IMR-90 (cell line): ENCODE measurements at regions not wholly inside any gene's neighbourhood (a gene's known extent, or its start where the extent isn't known, plus 50 kb on each side); places are given as distances from the start of the nearest gene placed in this dataset.

Source experiments
- ATAC-seq: fragments of 200-7000 bp; cut with Tn5 transposase; 2 replicates; pipeline ENCODE4 v1.9.1; 2020; ENCODE audit warnings: low read depth, mild to moderate bottlenecking, moderate library complexity
- BruUV-seq: library from RNA; stranded (reverse); fragments of 400-500 nt; replicated peaks from 2 replicates; lab custom pipeline; 2021; lab: Mats Ljungman, UMichigan
- CTCF ChIA-PET: fragments of 300-600 bp; formaldehyde crosslinking; extraction: SDS; loops from one replicate; lab custom pipeline; 2021; ENCODE audit warnings: antibody characterized with exemption; lab: Yijun Ruan, JAX
- POLR2A ChIA-PET: fragments of 300-600 bp; sonication (Branson Sonifier 250); formaldehyde crosslinking; loops from one replicate; lab custom pipeline; 2022; ENCODE audit warnings: antibody characterized with exemption; ENCODE audit not compliant: unreplicated experiment; lab: Charles Lee
- DNase-seq: peaks from one replicate; pipeline ENCODE4 v3.0.0; 2013
- H2AFZ ChIP-seq: replicated peaks from 2 replicates; pipeline ENCODE3; 2013; ENCODE audit warnings: low read length, mild to moderate bottlenecking; ENCODE audit not compliant: poor library complexity
- H2AK5ac ChIP-seq: 2 replicates; pipeline ENCODE4 v1.6.1; 2013; ENCODE audit warnings: low read depth, low read length, inconsistent platforms
- H2AK9ac ChIP-seq: replicated peaks from 2 replicates; pipeline ENCODE3; 2013; ENCODE audit warnings: mild to moderate bottlenecking, low read depth, low read length, moderate library complexity; ENCODE audit not compliant: poor library complexity
- H2BK120ac ChIP-seq: 2 replicates; pipeline ENCODE4 v1.6.1; 2013; ENCODE audit warnings: low read depth, low read length, inconsistent platforms
- H2BK15ac ChIP-seq: 3 replicates; pipeline ENCODE4 v1.6.1; 2013; ENCODE audit warnings: low read depth, low read length, inconsistent platforms
- H2BK20ac ChIP-seq: 2 replicates; pipeline ENCODE4 v1.6.1; 2013; ENCODE audit warnings: low read depth, mild to moderate bottlenecking, inconsistent platforms, low read length, moderate library complexity
- H2BK5ac ChIP-seq: 2 replicates; pipeline ENCODE4 v1.6.1; 2013; ENCODE audit warnings: mild to moderate bottlenecking, low read depth, low read length, inconsistent platforms; ENCODE audit not compliant: poor library complexity, severe bottlenecking
- H3K14ac ChIP-seq: replicated peaks from 2 replicates; pipeline ENCODE4 v1.6.1; 2013; ENCODE audit warnings: low read depth, low read length, inconsistent platforms
- H3K18ac ChIP-seq: 2 replicates; pipeline ENCODE4 v1.6.1; 2013; ENCODE audit warnings: low read depth, low read length, control low read depth
- H3K23ac ChIP-seq: 2 replicates; pipeline ENCODE4 v1.6.1; 2013; ENCODE audit warnings: low read depth, low read length, inconsistent platforms
- H3K27ac ChIP-seq: 2 replicates; pipeline ENCODE4 v1.5.1; 2013; ENCODE audit warnings: mild to moderate bottlenecking, control low read depth, low read length; ENCODE audit not compliant: insufficient read depth
- H3K27me3 ChIP-seq: 2 replicates; pipeline ENCODE4 v1.6.1; 2013; ENCODE audit warnings: low read length; ENCODE audit not compliant: control insufficient read depth, insufficient read depth
- H3K36me3 ChIP-seq: 2 replicates; pipeline ENCODE4 v1.6.1; 2013; ENCODE audit warnings: low read length, mixed read lengths; ENCODE audit not compliant: control insufficient read depth, insufficient read depth
- H3K4ac ChIP-seq: 2 replicates; pipeline ENCODE4 v1.6.1; 2013; ENCODE audit warnings: low read depth, low read length, inconsistent platforms
- H3K4me1 ChIP-seq: 2 replicates; pipeline ENCODE4 v1.6.1; 2013; ENCODE audit warnings: low read length, mixed read lengths; ENCODE audit not compliant: control insufficient read depth, insufficient read depth
- H3K4me2 ChIP-seq: 2 replicates; pipeline ENCODE4 v1.6.1; 2013; ENCODE audit warnings: low read depth, mild to moderate bottlenecking, control low read depth, low read length, moderate library complexity
- H3K4me3 ChIP-seq: 2 replicates; pipeline ENCODE4 v1.5.1; 2013; ENCODE audit warnings: low read depth, mild to moderate bottlenecking, control low read depth, low read length, moderate library complexity; ENCODE audit not compliant: insufficient read depth
- H3K56ac ChIP-seq: 2 replicates; pipeline ENCODE4 v1.6.1; 2013; ENCODE audit warnings: low read length, inconsistent platforms; ENCODE audit not compliant: insufficient read depth; ENCODE audit errors: extremely low read depth
- H3K79me1 ChIP-seq, 2 experiments: 2 replicates each; pipeline ENCODE4 v1.6.1; 2013; ENCODE audit warnings: low read length in 2 of 2, inconsistent platforms in 1 of 2, low read depth in 1 of 2
- H3K9ac ChIP-seq: 2 replicates; pipeline ENCODE4 v1.6.1; 2013; ENCODE audit warnings: low read depth, low read length, control low read depth
- H3K9me1 ChIP-seq: 2 replicates; pipeline ENCODE4 v1.6.1; 2013; ENCODE audit warnings: low read length, inconsistent platforms; ENCODE audit not compliant: insufficient read depth
- H3K9me3 ChIP-seq: 2 replicates; pipeline ENCODE4 v1.6.1; 2013; ENCODE audit warnings: low read length; ENCODE audit not compliant: control insufficient read depth, insufficient read depth
- H4K20me1 ChIP-seq: 2 replicates; pipeline ENCODE4 v1.6.1; 2013; ENCODE audit warnings: low read length, inconsistent platforms; ENCODE audit not compliant: insufficient read depth
- H4K5ac ChIP-seq: 2 replicates; pipeline ENCODE4 v1.6.1; 2013; ENCODE audit warnings: mild to moderate bottlenecking, low read depth, low read length, control low read depth
- H4K8ac ChIP-seq, 2 experiments: 2 replicates each; pipeline ENCODE4 v1.6.1; 2013; ENCODE audit warnings: low read depth in 2 of 2, low read length in 2 of 2, control low read depth in 1 of 2, inconsistent platforms in 1 of 2
- H4K91ac ChIP-seq: 2 replicates; pipeline ENCODE4 v1.6.1; 2013; ENCODE audit warnings: low read depth, low read length, inconsistent platforms; ENCODE audit not compliant: insufficient read depth
- CEBPB ChIP-seq: IDR thresholded peaks from 2 replicates; pipeline ENCODE4 v1.6.1; 2012; ENCODE audit warnings: low read depth, low read length, improper control_type of control experiment
- CHD1 ChIP-seq: IDR thresholded peaks from 2 replicates; pipeline ENCODE4 v1.6.1; 2012; ENCODE audit warnings: low read depth, low read length, improper control_type of control experiment
- MXI1 ChIP-seq: IDR thresholded peaks from 2 replicates; pipeline ENCODE4 v1.6.1; 2012; ENCODE audit warnings: low read depth, mild to moderate bottlenecking, low read length, moderate library complexity, borderline replicate concordance
- RAD21 ChIP-seq: IDR thresholded peaks from 2 replicates; pipeline ENCODE4 v1.6.1; 2012; ENCODE audit warnings: low read length, improper control_type of control experiment
- WGBS, 2 experiments: methylation state at CpG; one replicate each; pipeline versions ENCODE4 v1.1.5 to v1.1.7; 2013; ENCODE audit warnings: missing lambda C conversion rate in 2 of 2; ENCODE audit not compliant: insufficient read length in 1 of 2; ENCODE audit errors: extremely low coverage in 2 of 2; 5-methylcytosine and 5-hydroxymethylcytosine counted together
- dilution Hi-C: fragments of 300-500 bp; cut with HindIII; formaldehyde crosslinking; loops from one replicate; pipeline ENCODE4 v1.14.3; 2018; ENCODE audit warnings: low sequenced_read_pairs; ENCODE audit not compliant: unreplicated experiment
- in situ Hi-C: fragments of 300-500 bp; cut with MboI; formaldehyde crosslinking; loops from 3 replicates; pipeline ENCODE4 v1.14.3; 2019; ENCODE audit warnings: low sequenced_read_pairs, inconsistent platforms, mixed read lengths
- intact Hi-C: fragments of 100-400 bp; cut with micrococcal nuclease; formaldehyde crosslinking; loops from 2 replicates; pipeline ENCODE4 v1.10.0; 2022

DNA sequence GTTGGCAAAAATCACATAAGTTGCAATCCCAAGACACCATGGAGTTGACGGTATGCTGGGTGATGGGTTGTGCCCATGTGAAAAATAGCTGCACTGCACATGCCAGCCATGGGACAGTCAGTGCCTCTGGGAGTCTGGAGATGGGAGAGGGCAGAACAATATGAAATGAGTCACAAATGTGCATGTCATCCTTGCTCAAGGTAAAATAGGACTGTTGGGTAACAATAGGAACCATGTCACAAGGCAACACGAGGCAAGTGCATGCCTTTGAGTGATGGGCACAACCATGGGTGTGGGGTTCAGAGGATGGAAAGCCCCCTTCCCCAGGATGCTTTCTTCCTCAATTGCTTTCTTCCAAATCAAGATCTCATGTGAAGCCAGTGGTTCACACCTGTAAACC, 70.5 kb upstream of the PIM1 start:
- H3K27ac ChIP-seq = no peak overlapping the region
- H3K18ac ChIP-seq = no peak overlapping the region
- no peak overlapping the region for H3K4ac ChIP-seq
- H3K4me3 ChIP-seq = no peak overlapping the region
- TF ChIP-seq MXI1 = no peak
- no peak for TF ChIP-seq RAD21
- TF ChIP-seq CHD1 = no peak
- TF ChIP-seq CEBPB = peak; percentile 36; the same call in 1 of the 2 replicates
- ATAC-seq = no peak
- intact Hi-C loops = no loop called here
- no peak overlapping the region for H3K4me2 ChIP-seq
- H2BK20ac ChIP-seq = no peak overlapping the region
- H2BK15ac ChIP-seq = no peak overlapping the region
- H2AK9ac ChIP-seq = no peak overlapping the region
- no TSS peak for BruUV-seq
- DNase-seq = no peak
- H3K4me1 ChIP-seq = peaks cover 12% of the 10 kb centered on the region
- 0 out of 2 replicates have a peak overlapping the region, but pooled peaks have one; percentile 49 for H2AK5ac ChIP-seq
- H3K79me1 ChIP-seq = no peaks in the 10 kb centered on the region
- 100% methylated on average over 1 of the region's 2 CpGs; no CpG with 5 or more reads in 1 of the 2 experiments for WGBS, 2 experiments
- dilution Hi-C loops = no loop called here
- in situ Hi-C loops = no loop called here
- H4K20me1 ChIP-seq = no peaks in the 10 kb centered on the region
- H3K23ac ChIP-seq = no peak overlapping the region
- no peaks in the 10 kb centered on the region for H3K9me3 ChIP-seq
- no peak overlapping the region for H2BK5ac ChIP-seq
- H3K9ac ChIP-seq = no peak overlapping the region
- H4K91ac ChIP-seq = no peak overlapping the region
- H3K14ac ChIP-seq = no peak overlapping the region
- H2AFZ ChIP-seq = no peak overlapping the region
- H3K27me3 ChIP-seq = no peaks in the 10 kb centered on the region
- POLR2A ChIA-PET = no interaction called here
- H4K5ac ChIP-seq = no peak overlapping the region
- H2BK120ac ChIP-seq = no peak overlapping the region
- CTCF ChIA-PET = no interaction called here
- no peak overlapping the region for H3K56ac ChIP-seq
- H4K8ac ChIP-seq = no peak overlapping the region
- H3K9me1 ChIP-seq = no peaks in the 10 kb centered on the region
- H3K36me3 ChIP-seq = no peaks in the 10 kb centered on the region
